Body of pancreas (tissue), 4 donors: ENCODE measurements at regions not wholly inside any gene's neighbourhood (a gene's known extent, or its start where the extent isn't known, plus 50 kb on each side); places are given as distances from the start of the nearest gene placed in this dataset.

Source experiments
- ATAC-seq: fragments of 150-250 bp; one replicate; pipeline ENCODE4 v1.9.1; 2016
- DNase-seq, 4 donors: peaks; one replicate each; pipeline ENCODE4 v3.0.0-alpha.2; 2019
- H3K27ac ChIP-seq, 4 donors: fragments of 200-600 bp; sonication (generic); 1 replicate in 3 of 4; 2 replicates in 1 of 4; pipeline versions ENCODE4 v1.5.1 to v1.6.1; 2016 to 2019; ENCODE audit warnings: mild to moderate bottlenecking in 1 of 4, mixed read lengths in 1 of 4, moderate library complexity in 1 of 4
- H3K27me3 ChIP-seq, 2 donors: fragments of 200-600 bp; sonication (generic); one replicate each; pipeline ENCODE4 v1.6.0; 2016; ENCODE audit warnings: mild to moderate bottlenecking in 1 of 2
- H3K36me3 ChIP-seq, 2 donors: fragments of 200-600 bp; sonication (generic); replicated peaks in 1 of 2; 2 replicates each; pipeline ENCODE4 v1.5.1; 2016; ENCODE audit warnings: low read depth in 2 of 2; ENCODE audit not compliant: insufficient read depth in 1 of 2
- H3K4me1 ChIP-seq: fragments of 200-600 bp; sonication (generic); one replicate; pipeline ENCODE4 v1.6.0; 2016
- H3K4me3 ChIP-seq, 2 donors: fragments of 200-600 bp; sonication (generic); 1 replicate in 1 of 2; 2 replicates in 1 of 2; pipeline ENCODE4 v1.5.1; 2016 to 2019
- H3K9me3 ChIP-seq, 3 donors: fragments of 200-600 bp; sonication (generic); 1 replicate in 2 of 3; 2 replicates in 1 of 3; pipeline ENCODE4 v1.5.1; 2016
- CTCF ChIP-seq, 7 experiments: fragments of 450-650 bp in 4 of 7; fragments of 200-600 bp in 3 of 7; sonication (generic) in 3 of 7; IDR thresholded peaks; one replicate each; pipeline ENCODE4 v1.5.1; 2016 to 2019; ENCODE audit warnings: antibody characterized with exemption in 7 of 7
- POLR2A ChIP-seq, 3 donors: fragments of 450-650 bp; IDR thresholded peaks; one replicate each; pipeline ENCODE4 v1.6.1; 2016; ENCODE audit warnings: antibody characterized with exemption in 3 of 3, mild to moderate bottlenecking in 2 of 3
- WGBS, 2 donors: methylation state at CpG; one replicate each; pipeline ENCODE4 v1.1.5; 2017; 5-methylcytosine and 5-hydroxymethylcytosine counted together
- intact Hi-C: fragments of 100-400 bp; cut with DNase I; formaldehyde crosslinking; loops from one replicate; pipeline ENCODE4 v1.15.1; 2023

DNA sequence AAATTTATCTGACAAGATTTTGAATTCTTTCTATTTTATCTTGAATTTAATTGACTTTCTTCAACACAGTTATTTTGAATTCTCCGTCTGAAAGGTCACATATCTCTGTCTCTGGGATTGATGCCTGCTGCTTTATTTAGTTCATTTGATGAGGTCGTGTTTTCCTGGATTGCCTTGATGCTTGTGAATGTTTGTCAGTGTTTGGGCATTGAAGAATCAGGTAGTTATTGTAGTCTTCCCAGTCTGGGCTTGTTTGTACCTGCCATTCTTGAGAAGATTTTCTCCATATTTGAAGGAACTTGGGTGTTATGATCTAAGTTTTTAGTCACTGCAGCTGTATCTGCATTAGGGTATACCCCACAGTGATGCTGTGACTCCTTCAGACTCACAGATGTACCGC lies 315.8 kb upstream of the DDHD1 start:
- WGBS, 2 donors = 68 to 75% methylated on average over 3 of the region's 3 CpGs
- Histone ChIP-seq H3K4me1 (no peaks in the 10 kb centered on the region), H3K36me3 (no peaks in the 10 kb centered on the region), H3K9me3 (no peaks in the 10 kb centered on the region), H3K4me3 (no peak overlapping the region), H3K27ac (no peak overlapping the region), H3K27me3 (no peaks in the 10 kb centered on the region)
- intact Hi-C loops = no loop called here
- TF ChIP-seq POLR2A (IDR thresholded peaks at IDR 0.05) = no peak
- TF ChIP-seq CTCF (IDR thresholded peaks at IDR 0.05) = no peak
- DNase-seq (no peak), ATAC-seq (no peak)

DNA sequence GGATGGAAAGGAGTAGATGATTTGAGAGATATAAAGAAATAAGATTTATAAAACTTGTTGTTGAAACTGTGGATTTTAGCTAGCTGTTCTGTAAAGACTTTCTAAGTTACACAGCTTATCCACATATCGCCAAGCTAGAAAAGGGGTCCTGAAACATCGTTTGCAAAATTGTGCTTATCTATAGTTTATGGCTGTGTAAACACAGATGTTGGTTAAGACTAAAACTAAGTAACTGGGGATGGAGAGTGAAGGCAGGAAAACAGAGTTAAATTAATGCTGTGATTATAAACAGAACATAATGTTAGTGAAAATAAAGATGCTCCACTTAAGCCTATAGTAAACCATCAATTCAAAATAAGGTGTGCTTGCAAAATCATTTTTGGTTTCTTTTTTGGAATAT lies 311.3 kb upstream of the DDHD1 start:
- 33 to 39% methylated on average over 2 of the region's 2 CpGs for WGBS, 2 donors
- Histone ChIP-seq H3K4me1 (no peaks in the 10 kb centered on the region), H3K4me3 (no peak overlapping the region), H3K9me3 (no peaks in the 10 kb centered on the region), H3K27me3 (no peaks in the 10 kb centered on the region), H3K36me3 (no peaks in the 10 kb centered on the region), H3K27ac (no peak overlapping the region)
- intact Hi-C loops = no loop called here
- DNase-seq = no peak
- TF ChIP-seq POLR2A (IDR thresholded peaks at IDR 0.05) (no peak), CTCF (IDR thresholded peaks at IDR 0.05) (no peak)
- no peak for ATAC-seq

DNA sequence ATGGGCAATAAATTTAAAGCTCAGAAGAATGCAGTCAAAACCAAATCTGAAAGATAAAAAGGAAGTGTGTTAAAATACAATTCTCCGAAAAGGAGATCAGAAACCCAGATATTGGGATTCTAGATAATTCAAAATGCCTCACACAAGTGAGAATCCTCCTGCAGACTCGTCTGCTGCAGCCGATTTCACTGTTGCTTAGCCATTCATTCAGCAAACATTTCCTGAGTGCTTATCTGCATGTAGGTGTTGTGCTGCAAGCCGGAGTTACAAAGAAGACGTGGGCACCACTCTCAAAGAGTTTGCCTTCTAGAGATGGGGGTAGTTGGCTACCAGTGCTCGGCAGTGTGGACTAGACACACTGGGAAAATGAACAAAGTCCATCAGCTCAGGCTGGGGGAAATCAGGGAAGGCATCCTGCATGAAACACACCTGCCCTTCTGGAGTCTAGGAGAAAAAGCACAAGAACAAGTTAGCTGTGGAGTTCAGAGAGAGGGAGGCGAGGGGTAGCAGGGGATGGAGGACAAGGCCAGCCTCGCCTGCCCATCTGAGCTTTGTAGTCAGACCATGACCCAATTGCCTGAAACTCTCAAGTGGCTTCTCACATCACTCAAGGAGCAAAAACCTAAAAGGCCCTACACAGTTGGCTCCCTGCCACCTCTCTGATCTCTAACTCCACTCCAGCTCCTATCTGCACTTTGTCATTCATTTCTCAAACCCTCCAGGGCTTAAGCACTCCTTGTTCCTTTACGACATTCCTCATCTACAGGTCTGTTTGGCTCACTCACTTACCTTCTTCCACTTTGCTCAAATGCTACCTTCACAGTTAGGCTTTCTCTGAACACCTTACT lies 310.0 kb upstream of the DDHD1 start:
- Histone ChIP-seq H3K27ac (no peak overlapping the region), H3K27me3 (no peaks in the 10 kb centered on the region), H3K36me3 (no peaks in the 10 kb centered on the region), H3K9me3 (no peaks in the 10 kb centered on the region), H3K4me3 (no peak overlapping the region), H3K4me1 (no peaks in the 10 kb centered on the region)
- TF ChIP-seq CTCF (IDR thresholded peaks at IDR 0.05) = no peak
- TF ChIP-seq POLR2A (IDR thresholded peaks at IDR 0.05) = no peak
- intact Hi-C loops = no loop called here
- WGBS, 2 donors = 40 to 48% methylated on average over 9 of the region's 9 CpGs
- ATAC-seq = no peak
- DNase-seq = no peak

DNA sequence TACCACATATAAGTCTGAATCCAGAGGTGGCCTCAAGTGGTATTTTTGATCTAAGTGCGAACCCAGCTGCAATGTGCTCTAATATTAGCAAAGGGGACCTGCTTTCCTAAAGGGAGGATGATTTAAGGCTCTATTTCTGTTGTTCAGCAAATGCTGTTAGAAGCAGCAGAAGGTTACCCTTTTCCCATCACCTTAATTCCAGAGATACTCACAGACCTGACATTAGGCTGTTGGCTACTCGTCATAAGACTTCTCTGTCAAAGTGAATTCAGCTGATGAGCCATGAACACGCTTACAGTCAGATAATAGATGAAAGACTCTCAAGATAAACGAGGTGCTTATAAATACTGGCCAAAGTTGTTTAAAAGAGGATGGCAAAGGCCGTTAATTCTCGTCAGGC lies 308.7 kb upstream of the DDHD1 start:
- ATAC-seq = no peak
- H3K36me3 ChIP-seq = no peaks in the 10 kb centered on the region
- intact Hi-C loops = no loop called here
- no peak overlapping the region for H3K4me3 ChIP-seq
- TF ChIP-seq CTCF (IDR thresholded peaks at IDR 0.05) (no peak), POLR2A (IDR thresholded peaks at IDR 0.05) (no peak)
- no peak for DNase-seq
- WGBS, 2 donors = 61 to 68% methylated on average over 6 of the region's 6 CpGs
- no peaks in the 10 kb centered on the region for H3K9me3 ChIP-seq
- no peak overlapping the region for H3K27ac ChIP-seq
- H3K4me1 ChIP-seq = no peaks in the 10 kb centered on the region
- no peaks in the 10 kb centered on the region for H3K27me3 ChIP-seq

- 90 to 100% methylated on average over 1 of the region's 1 CpG for WGBS, 2 donors
- Histone ChIP-seq H3K27me3 (no peaks in the 10 kb centered on the region), H3K4me3 (no peak overlapping the region), H3K27ac (no peak overlapping the region), H3K36me3 (no peaks in the 10 kb centered on the region), H3K4me1 (no peaks in the 10 kb centered on the region), H3K9me3 (no peaks in the 10 kb centered on the region)
- intact Hi-C loops = no loop called here
- DNase-seq = no peak
- no peak for ATAC-seq
- TF ChIP-seq POLR2A (IDR thresholded peaks at IDR 0.05) (no peak), CTCF (IDR thresholded peaks at IDR 0.05) (no peak)
These were observed 307.4 kb upstream of the DDHD1 start for GRCh38 chr14:53460544-53460943.
